ENCODE measurements at regions not wholly inside any gene's neighbourhood (a gene's known extent, or its start where the extent isn't known, plus 50 kb on each side); places are given as distances from the start of the nearest gene placed in this dataset.

- Histone ChIP-seq H3K79me2 (ENCODE audit: insufficient read depth, low read length) (no peaks in the 10 kb centered on the region), H3K4me3 (ENCODE audit: insufficient read depth, low read depth, low read length) (no peak overlapping the region), H2AFZ (ENCODE audit: low read depth, low read length) (no peak overlapping the region), H3K4me2 (ENCODE audit: low read length) (no peak overlapping the region), H3K36me3 (ENCODE audit: insufficient read depth, low read length) (no peaks in the 10 kb centered on the region), H4K20me1 (ENCODE audit: insufficient read depth, low read length) (no peaks in the 10 kb centered on the region), H3K27ac (ENCODE audit: low read depth, low read length) (no peak overlapping the region), H3K27me3 (ENCODE audit: insufficient read depth, low read length) (no peaks in the 10 kb centered on the region), H3K9me3 (ENCODE audit: insufficient read depth, low read depth, low read length) (no peaks in the 10 kb centered on the region), H3K4me1 (ENCODE audit: insufficient read depth, low read length) (no peaks in the 10 kb centered on the region), H3K9ac (ENCODE audit: low read length) (no peak overlapping the region)
- H3K4me3 Mint-ChIP-seq (ENCODE audit: unreplicated experiment): no peak overlapping the region
- peaks cover 4% of the 10 kb centered on the region for H3K4me1 Mint-ChIP-seq (ENCODE audit: low read depth, unreplicated experiment)
- H3K27ac Mint-ChIP-seq (ENCODE audit: unreplicated experiment): no peak overlapping the region
- H3K9me3 Mint-ChIP-seq (ENCODE audit: unreplicated experiment): no peaks in the 10 kb centered on the region
- TF ChIP-seq, protein P1, sequence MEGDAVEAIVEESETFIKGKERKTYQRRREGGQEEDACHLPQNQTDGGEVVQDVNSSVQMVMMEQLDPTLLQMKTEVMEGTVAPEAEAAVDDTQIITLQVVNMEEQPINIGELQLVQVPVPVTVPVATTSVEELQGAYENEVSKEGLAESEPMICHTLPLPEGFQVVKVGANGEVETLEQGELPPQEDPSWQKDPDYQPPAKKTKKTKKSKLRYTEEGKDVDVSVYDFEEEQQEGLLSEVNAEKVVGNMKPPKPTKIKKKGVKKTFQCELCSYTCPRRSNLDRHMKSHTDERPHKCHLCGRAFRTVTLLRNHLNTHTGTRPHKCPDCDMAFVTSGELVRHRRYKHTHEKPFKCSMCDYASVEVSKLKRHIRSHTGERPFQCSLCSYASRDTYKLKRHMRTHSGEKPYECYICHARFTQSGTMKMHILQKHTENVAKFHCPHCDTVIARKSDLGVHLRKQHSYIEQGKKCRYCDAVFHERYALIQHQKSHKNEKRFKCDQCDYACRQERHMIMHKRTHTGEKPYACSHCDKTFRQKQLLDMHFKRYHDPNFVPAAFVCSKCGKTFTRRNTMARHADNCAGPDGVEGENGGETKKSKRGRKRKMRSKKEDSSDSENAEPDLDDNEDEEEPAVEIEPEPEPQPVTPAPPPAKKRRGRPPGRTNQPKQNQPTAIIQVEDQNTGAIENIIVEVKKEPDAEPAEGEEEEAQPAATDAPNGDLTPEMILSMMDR (IDR thresholded peaks at IDR 0.05; ENCODE audit: insufficient read depth, low read depth, low read length): no peak
- no peak for TF ChIP-seq EZH2 (IDR thresholded peaks at IDR 0.05; ENCODE audit: insufficient read depth, low read length)
- FAIRE-seq (no peak), DNase-seq (ENCODE audit: low read depth) (no peak)
- no peaks in the 10 kb centered on the region for H3K36me3 Mint-ChIP-seq (ENCODE audit: low read depth, unreplicated experiment)
- H3K27me3 Mint-ChIP-seq (ENCODE audit: low read depth, unreplicated experiment): no peaks in the 10 kb centered on the region
Measured at GRCh38 chr2:191738003-191738402, 60.1 kb downstream of the NABP1 start.

GRCh38 chr2:191738667-191739066 lies 60.7 kb downstream of the NABP1 start:
- no peak overlapping the region for H3K4me3 Mint-ChIP-seq (ENCODE audit: unreplicated experiment)
- no peaks in the 10 kb centered on the region for H3K9me3 ChIP-seq (ENCODE audit: insufficient read depth, low read depth, low read length)
- no peaks in the 10 kb centered on the region for H3K27me3 Mint-ChIP-seq (ENCODE audit: low read depth, unreplicated experiment)
- peaks cover 3% of the 10 kb centered on the region for H3K9me3 Mint-ChIP-seq (ENCODE audit: unreplicated experiment)
- H3K27ac ChIP-seq (ENCODE audit: low read depth, low read length): no peak overlapping the region
- H3K79me2 ChIP-seq (ENCODE audit: insufficient read depth, low read length): no peaks in the 10 kb centered on the region
- TF ChIP-seq EZH2 (IDR thresholded peaks at IDR 0.05; ENCODE audit: insufficient read depth, low read length): no peak
- TF ChIP-seq, protein P1 (IDR thresholded peaks at IDR 0.05; ENCODE audit: insufficient read depth, low read depth, low read length): no peak
- H3K27ac Mint-ChIP-seq (ENCODE audit: unreplicated experiment): no peak overlapping the region
- FAIRE-seq (no peak), DNase-seq (ENCODE audit: low read depth) (peak; percentile 41)
- no peaks in the 10 kb centered on the region for H4K20me1 ChIP-seq (ENCODE audit: insufficient read depth, low read length)
- no peak overlapping the region for H3K9ac ChIP-seq (ENCODE audit: low read length)
- peaks cover 4% of the 10 kb centered on the region for H3K4me1 Mint-ChIP-seq (ENCODE audit: low read depth, unreplicated experiment)
- no peak overlapping the region for H3K4me2 ChIP-seq (ENCODE audit: low read length)
- no peaks in the 10 kb centered on the region for H3K4me1 ChIP-seq (ENCODE audit: insufficient read depth, low read length)
- no peak overlapping the region for H2AFZ ChIP-seq (ENCODE audit: low read depth, low read length)
- no peaks in the 10 kb centered on the region for H3K36me3 ChIP-seq (ENCODE audit: insufficient read depth, low read length)
- H3K36me3 Mint-ChIP-seq (ENCODE audit: low read depth, unreplicated experiment): no peaks in the 10 kb centered on the region
- no peak overlapping the region for H3K4me3 ChIP-seq (ENCODE audit: insufficient read depth, low read depth, low read length)
- H3K27me3 ChIP-seq (ENCODE audit: insufficient read depth, low read length): no peaks in the 10 kb centered on the region

DNA sequence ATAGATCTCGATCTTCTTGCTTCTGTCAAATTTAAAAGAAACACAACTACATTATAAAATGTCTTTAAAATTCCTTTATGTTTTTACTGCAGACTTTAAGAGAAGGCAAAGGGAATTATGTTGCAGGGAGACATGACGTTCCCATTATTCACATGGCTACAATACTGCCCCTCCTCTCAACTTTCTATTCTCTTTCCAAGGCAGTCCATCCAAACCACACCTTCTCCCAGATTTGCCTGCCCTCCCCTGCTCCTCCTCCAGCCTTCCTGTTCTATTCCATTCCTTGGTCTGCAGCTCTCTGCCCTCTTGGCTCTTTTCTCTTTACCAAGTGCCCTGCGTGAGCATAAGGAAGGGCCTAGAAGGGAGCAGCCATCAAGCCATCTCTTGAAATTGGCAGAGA lies 61.3 kb downstream of the NABP1 start:
- FAIRE-seq (no peak), DNase-seq (ENCODE audit: low read depth) (no peak)
- Histone ChIP-seq H3K4me1 (ENCODE audit: insufficient read depth, low read length) (no peaks in the 10 kb centered on the region), H3K9me3 (ENCODE audit: insufficient read depth, low read depth, low read length) (no peaks in the 10 kb centered on the region), H3K36me3 (ENCODE audit: insufficient read depth, low read length) (no peaks in the 10 kb centered on the region), H3K4me3 (ENCODE audit: insufficient read depth, low read depth, low read length) (no peak overlapping the region), H3K27ac (ENCODE audit: low read depth, low read length) (no peak overlapping the region), H3K9ac (ENCODE audit: low read length) (no peak overlapping the region), H2AFZ (ENCODE audit: low read depth, low read length) (no peak overlapping the region), H4K20me1 (ENCODE audit: insufficient read depth, low read length) (no peaks in the 10 kb centered on the region), H3K4me2 (ENCODE audit: low read length) (no peak overlapping the region), H3K27me3 (ENCODE audit: insufficient read depth, low read length) (no peaks in the 10 kb centered on the region), H3K79me2 (ENCODE audit: insufficient read depth, low read length) (no peaks in the 10 kb centered on the region)
- TF ChIP-seq EZH2 (IDR thresholded peaks at IDR 0.05; ENCODE audit: insufficient read depth, low read length): no peak
- TF ChIP-seq, protein P1 (IDR thresholded peaks at IDR 0.05; ENCODE audit: insufficient read depth, low read depth, low read length): no peak
- no peaks in the 10 kb centered on the region for H3K36me3 Mint-ChIP-seq (ENCODE audit: low read depth, unreplicated experiment)
- H3K27me3 Mint-ChIP-seq (ENCODE audit: low read depth, unreplicated experiment): no peaks in the 10 kb centered on the region
- H3K9me3 Mint-ChIP-seq (ENCODE audit: unreplicated experiment): peaks cover 3% of the 10 kb centered on the region
- no peak overlapping the region for H3K27ac Mint-ChIP-seq (ENCODE audit: unreplicated experiment)
- no peak overlapping the region for H3K4me3 Mint-ChIP-seq (ENCODE audit: unreplicated experiment)
- H3K4me1 Mint-ChIP-seq (ENCODE audit: low read depth, unreplicated experiment): peaks cover 4% of the 10 kb centered on the region

Measured in astrocyte (in vitro differentiated cells and primary cell).